GM23338 (cell line): ENCODE measurements at regions not wholly inside any gene's neighbourhood (a gene's known extent, or its start where the extent isn't known, plus 50 kb on each side); places are given as distances from the start of the nearest gene placed in this dataset.

Source experiments
- ATAC-seq: fragments of 200-7000 bp; cut with Tn5 transposase; 3 replicates; pipeline ENCODE4 v1.9.1; 2020
- DNase-seq: peaks from one replicate; pipeline ENCODE4 v3.0.0-alpha.2; 2015; ENCODE audit warnings: low spot score
- H2AFZ ChIP-seq: fragments of 200-600 bp; sonication (generic); 2 replicates; pipeline ENCODE4 v1.8.0; 2016; ENCODE audit warnings: antibody characterized with exemption, mild to moderate bottlenecking, moderate library complexity
- H3F3A ChIP-seq: fragments of 200-600 bp; sonication (generic); replicated peaks from 2 replicates; pipeline ENCODE4 v1.8.0; 2017; ENCODE audit warnings: antibody characterized with exemption, mixed run types, low read depth
- H3K27ac ChIP-seq: fragments of 200-600 bp; sonication (generic); 2 replicates; pipeline ENCODE4 v1.6.1; 2016; ENCODE audit warnings: low read depth
- H3K27me3 ChIP-seq: fragments of 200-600 bp; sonication (generic); 2 replicates; pipeline ENCODE4 v1.8.0; 2016; ENCODE audit warnings: mild to moderate bottlenecking, mixed run types, moderate library complexity; ENCODE audit not compliant: insufficient read depth
- H3K36me3 ChIP-seq: fragments of 200-600 bp; sonication (generic); 2 replicates; pipeline ENCODE4 v1.8.0; 2016; ENCODE audit warnings: mild to moderate bottlenecking; ENCODE audit not compliant: insufficient read depth
- H3K4me1 ChIP-seq: fragments of 200-600 bp; sonication (generic); 2 replicates; pipeline ENCODE4 v1.8.0; 2016; ENCODE audit warnings: mild to moderate bottlenecking, moderate library complexity; ENCODE audit not compliant: insufficient read depth
- H3K4me2 ChIP-seq: fragments of 200-600 bp; sonication (generic); 2 replicates; pipeline ENCODE4 v1.7.1; 2017; ENCODE audit warnings: mixed run types
- H3K4me3 ChIP-seq: fragments of 200-600 bp; sonication (generic); 2 replicates; pipeline ENCODE4 v1.6.1; 2016; ENCODE audit warnings: mixed run types
- H3K79me2 ChIP-seq: fragments of 200-600 bp; sonication (generic); replicated peaks from 2 replicates; pipeline ENCODE4 v1.8.0; 2017; ENCODE audit warnings: mild to moderate bottlenecking; ENCODE audit not compliant: insufficient read depth
- H3K9me2 ChIP-seq: fragments of 200-600 bp; sonication (generic); 2 replicates; pipeline ENCODE4 v1.8.0; 2017; ENCODE audit not compliant: insufficient read depth
- H4K20me1 ChIP-seq: fragments of 200-600 bp; sonication (generic); replicated peaks from 2 replicates; pipeline ENCODE4 v1.8.0; 2017; ENCODE audit warnings: mild to moderate bottlenecking; ENCODE audit not compliant: insufficient read depth
- H3K27ac Mint-ChIP-seq: 2 replicates; pipeline ENCODE4 v1.8.0; 2020; ENCODE audit warnings: inconsistent platforms, mild to moderate bottlenecking, moderate library complexity, mixed read lengths
- H3K27me3 Mint-ChIP-seq: 3 replicates; pipeline ENCODE4 v1.8.0; 2022; ENCODE audit warnings: low read depth, mild to moderate bottlenecking, moderate library complexity, mixed read lengths, inconsistent platforms; ENCODE audit not compliant: insufficient read depth, poor library complexity
- H3K36me3 Mint-ChIP-seq: 3 replicates; pipeline ENCODE4 v1.8.0; 2021; ENCODE audit warnings: low read depth, mild to moderate bottlenecking, inconsistent platforms, moderate library complexity, mixed read lengths
- H3K4me1 Mint-ChIP-seq: 3 replicates; pipeline ENCODE4 v1.8.0; 2020; ENCODE audit warnings: mild to moderate bottlenecking, inconsistent platforms, mixed read lengths
- H3K4me3 Mint-ChIP-seq: 3 replicates; pipeline ENCODE4 v1.8.0; 2021; ENCODE audit warnings: moderate library complexity, mild to moderate bottlenecking, inconsistent platforms, mixed read lengths
- H3K9me3 Mint-ChIP-seq: 3 replicates; pipeline ENCODE4 v1.8.0; 2020; ENCODE audit warnings: moderate library complexity, mild to moderate bottlenecking, inconsistent platforms, mixed read lengths
- CREB1 ChIP-seq: fragments of 250-450 bp; sonication (Bioruptor Pico); IDR thresholded peaks from 2 replicates; pipeline ENCODE4 v1.5.0; 2020; ENCODE audit warnings: low read depth, mild to moderate bottlenecking, moderate library complexity
- EZH2phosphoT487 ChIP-seq: fragments of 200-600 bp; sonication (generic); IDR thresholded peaks from one replicate; pipeline ENCODE4 v1.8.1; 2018; ENCODE audit warnings: antibody characterized with exemption; ENCODE audit not compliant: unreplicated experiment
- JUNB ChIP-seq: IDR thresholded peaks from one replicate; pipeline ENCODE4 v1.6.1; 2016; ENCODE audit warnings: antibody characterized with exemption; ENCODE audit not compliant: unreplicated experiment
- NANOG ChIP-seq: IDR thresholded peaks from 2 replicates; pipeline ENCODE4 v1.6.1; 2016; ENCODE audit warnings: antibody characterized with exemption, borderline replicate concordance
- POLR2AphosphoS5 ChIP-seq: IDR thresholded peaks from 2 replicates; pipeline ENCODE4 v1.6.1; 2016; ENCODE audit warnings: antibody characterized with exemption, low read depth
- STAT1 ChIP-seq: IDR thresholded peaks from one replicate; pipeline ENCODE4 v1.6.1; 2016; ENCODE audit warnings: antibody characterized with exemption; ENCODE audit not compliant: unreplicated experiment
- ZNF331 ChIP-seq: fragments of 250-450 bp; sonication (Bioruptor Pico); IDR thresholded peaks from 2 replicates; pipeline ENCODE4 v1.5.0; 2020; ENCODE audit warnings: low read depth, mild to moderate bottlenecking, moderate library complexity
- TF ChIP-seq, protein P1 (sequence below): IDR thresholded peaks from one replicate; pipeline ENCODE4 v1.6.1; 2018; ENCODE audit warnings: antibody characterized with exemption; ENCODE audit not compliant: unreplicated experiment
- TF ChIP-seq, protein P2 (sequence below): fragments of 250-450 bp; sonication (Bioruptor Pico); IDR thresholded peaks from 2 replicates; pipeline ENCODE4 v1.5.0; 2020; ENCODE audit warnings: mild to moderate bottlenecking, moderate library complexity
- TF ChIP-seq, protein P3 (sequence below): IDR thresholded peaks from 2 replicates; pipeline ENCODE4 v1.6.1; 2016; ENCODE audit warnings: antibody characterized with exemption

DNA sequence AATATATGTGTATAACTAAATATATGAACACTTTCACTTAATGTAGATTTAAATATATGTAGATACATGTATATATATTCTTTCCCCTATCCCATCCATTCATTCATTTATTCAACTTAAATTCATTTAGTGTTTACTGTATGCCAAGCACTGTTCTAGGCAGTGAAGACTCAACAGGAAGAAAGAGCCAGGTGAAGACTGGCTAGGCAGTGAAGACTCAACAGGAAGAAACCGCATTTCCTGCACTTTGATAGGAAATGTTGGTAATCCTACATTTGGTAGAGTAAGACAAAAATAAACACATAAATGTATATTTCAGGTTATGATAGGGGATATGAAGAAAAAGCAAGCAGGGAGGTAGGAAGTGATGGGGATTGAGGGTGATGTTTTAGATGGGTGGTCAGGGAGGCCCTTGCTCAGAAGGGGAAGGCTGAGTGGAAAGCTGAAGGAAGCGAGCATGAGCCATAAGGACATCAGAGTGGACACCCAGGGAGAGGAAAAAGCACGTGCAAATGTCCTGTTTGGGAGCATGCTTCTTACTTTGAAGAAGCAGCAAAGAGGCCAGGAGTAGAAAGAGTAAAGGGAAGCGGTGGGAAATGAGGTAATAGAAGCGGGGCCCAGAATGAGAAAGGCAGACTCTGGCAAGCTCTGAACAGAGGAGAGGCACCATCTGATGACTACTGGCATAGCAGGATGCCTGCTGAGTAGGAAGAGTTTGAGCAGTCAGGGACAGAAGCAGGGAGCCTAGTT lies 227.8 kb upstream of the MAP3K1 start:
- Mint-ChIP-seq H3K9me3 (peaks cover 3% of the 10 kb centered on the region; the same call in 2 of the 3 replicates), H3K27me3 (no peaks in the 10 kb centered on the region), H3K27ac (no peak overlapping the region), H3K4me1 (peaks cover 3% of the 10 kb centered on the region; the same call in 2 of the 3 replicates), H3K36me3 (0 out of 3 replicates have a peak, but pooled peaks cover 5% of the 10 kb centered on the region), H3K4me3 (no peak overlapping the region)
- Histone ChIP-seq H3K79me2 (no peaks in the 10 kb centered on the region), H3K4me3 (no peak overlapping the region), H3K4me1 (no peaks in the 10 kb centered on the region), H3K4me2 (no peak overlapping the region), H4K20me1 (no peaks in the 10 kb centered on the region), H3K36me3 (no peaks in the 10 kb centered on the region), H3K9me2 (no peaks in the 10 kb centered on the region), H3F3A (no peaks in the 10 kb centered on the region), H3K27ac (no peak overlapping the region), H3K27me3 (no peaks in the 10 kb centered on the region), H2AFZ (no peak overlapping the region)
- TF ChIP-seq STAT1 (no peak), ZNF331 (CRISPR knock-in tag) (no peak), POLR2AphosphoS5 (no peak), JUNB (no peak), NANOG (no peak), EZH2phosphoT487 (no peak), CREB1 (no peak)
- TF ChIP-seq, protein P1, sequence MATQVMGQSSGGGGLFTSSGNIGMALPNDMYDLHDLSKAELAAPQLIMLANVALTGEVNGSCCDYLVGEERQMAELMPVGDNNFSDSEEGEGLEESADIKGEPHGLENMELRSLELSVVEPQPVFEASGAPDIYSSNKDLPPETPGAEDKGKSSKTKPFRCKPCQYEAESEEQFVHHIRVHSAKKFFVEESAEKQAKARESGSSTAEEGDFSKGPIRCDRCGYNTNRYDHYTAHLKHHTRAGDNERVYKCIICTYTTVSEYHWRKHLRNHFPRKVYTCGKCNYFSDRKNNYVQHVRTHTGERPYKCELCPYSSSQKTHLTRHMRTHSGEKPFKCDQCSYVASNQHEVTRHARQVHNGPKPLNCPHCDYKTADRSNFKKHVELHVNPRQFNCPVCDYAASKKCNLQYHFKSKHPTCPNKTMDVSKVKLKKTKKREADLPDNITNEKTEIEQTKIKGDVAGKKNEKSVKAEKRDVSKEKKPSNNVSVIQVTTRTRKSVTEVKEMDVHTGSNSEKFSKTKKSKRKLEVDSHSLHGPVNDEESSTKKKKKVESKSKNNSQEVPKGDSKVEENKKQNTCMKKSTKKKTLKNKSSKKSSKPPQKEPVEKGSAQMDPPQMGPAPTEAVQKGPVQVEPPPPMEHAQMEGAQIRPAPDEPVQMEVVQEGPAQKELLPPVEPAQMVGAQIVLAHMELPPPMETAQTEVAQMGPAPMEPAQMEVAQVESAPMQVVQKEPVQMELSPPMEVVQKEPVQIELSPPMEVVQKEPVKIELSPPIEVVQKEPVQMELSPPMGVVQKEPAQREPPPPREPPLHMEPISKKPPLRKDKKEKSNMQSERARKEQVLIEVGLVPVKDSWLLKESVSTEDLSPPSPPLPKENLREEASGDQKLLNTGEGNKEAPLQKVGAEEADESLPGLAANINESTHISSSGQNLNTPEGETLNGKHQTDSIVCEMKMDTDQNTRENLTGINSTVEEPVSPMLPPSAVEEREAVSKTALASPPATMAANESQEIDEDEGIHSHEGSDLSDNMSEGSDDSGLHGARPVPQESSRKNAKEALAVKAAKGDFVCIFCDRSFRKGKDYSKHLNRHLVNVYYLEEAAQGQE: no peak
- TF ChIP-seq, protein P2, sequence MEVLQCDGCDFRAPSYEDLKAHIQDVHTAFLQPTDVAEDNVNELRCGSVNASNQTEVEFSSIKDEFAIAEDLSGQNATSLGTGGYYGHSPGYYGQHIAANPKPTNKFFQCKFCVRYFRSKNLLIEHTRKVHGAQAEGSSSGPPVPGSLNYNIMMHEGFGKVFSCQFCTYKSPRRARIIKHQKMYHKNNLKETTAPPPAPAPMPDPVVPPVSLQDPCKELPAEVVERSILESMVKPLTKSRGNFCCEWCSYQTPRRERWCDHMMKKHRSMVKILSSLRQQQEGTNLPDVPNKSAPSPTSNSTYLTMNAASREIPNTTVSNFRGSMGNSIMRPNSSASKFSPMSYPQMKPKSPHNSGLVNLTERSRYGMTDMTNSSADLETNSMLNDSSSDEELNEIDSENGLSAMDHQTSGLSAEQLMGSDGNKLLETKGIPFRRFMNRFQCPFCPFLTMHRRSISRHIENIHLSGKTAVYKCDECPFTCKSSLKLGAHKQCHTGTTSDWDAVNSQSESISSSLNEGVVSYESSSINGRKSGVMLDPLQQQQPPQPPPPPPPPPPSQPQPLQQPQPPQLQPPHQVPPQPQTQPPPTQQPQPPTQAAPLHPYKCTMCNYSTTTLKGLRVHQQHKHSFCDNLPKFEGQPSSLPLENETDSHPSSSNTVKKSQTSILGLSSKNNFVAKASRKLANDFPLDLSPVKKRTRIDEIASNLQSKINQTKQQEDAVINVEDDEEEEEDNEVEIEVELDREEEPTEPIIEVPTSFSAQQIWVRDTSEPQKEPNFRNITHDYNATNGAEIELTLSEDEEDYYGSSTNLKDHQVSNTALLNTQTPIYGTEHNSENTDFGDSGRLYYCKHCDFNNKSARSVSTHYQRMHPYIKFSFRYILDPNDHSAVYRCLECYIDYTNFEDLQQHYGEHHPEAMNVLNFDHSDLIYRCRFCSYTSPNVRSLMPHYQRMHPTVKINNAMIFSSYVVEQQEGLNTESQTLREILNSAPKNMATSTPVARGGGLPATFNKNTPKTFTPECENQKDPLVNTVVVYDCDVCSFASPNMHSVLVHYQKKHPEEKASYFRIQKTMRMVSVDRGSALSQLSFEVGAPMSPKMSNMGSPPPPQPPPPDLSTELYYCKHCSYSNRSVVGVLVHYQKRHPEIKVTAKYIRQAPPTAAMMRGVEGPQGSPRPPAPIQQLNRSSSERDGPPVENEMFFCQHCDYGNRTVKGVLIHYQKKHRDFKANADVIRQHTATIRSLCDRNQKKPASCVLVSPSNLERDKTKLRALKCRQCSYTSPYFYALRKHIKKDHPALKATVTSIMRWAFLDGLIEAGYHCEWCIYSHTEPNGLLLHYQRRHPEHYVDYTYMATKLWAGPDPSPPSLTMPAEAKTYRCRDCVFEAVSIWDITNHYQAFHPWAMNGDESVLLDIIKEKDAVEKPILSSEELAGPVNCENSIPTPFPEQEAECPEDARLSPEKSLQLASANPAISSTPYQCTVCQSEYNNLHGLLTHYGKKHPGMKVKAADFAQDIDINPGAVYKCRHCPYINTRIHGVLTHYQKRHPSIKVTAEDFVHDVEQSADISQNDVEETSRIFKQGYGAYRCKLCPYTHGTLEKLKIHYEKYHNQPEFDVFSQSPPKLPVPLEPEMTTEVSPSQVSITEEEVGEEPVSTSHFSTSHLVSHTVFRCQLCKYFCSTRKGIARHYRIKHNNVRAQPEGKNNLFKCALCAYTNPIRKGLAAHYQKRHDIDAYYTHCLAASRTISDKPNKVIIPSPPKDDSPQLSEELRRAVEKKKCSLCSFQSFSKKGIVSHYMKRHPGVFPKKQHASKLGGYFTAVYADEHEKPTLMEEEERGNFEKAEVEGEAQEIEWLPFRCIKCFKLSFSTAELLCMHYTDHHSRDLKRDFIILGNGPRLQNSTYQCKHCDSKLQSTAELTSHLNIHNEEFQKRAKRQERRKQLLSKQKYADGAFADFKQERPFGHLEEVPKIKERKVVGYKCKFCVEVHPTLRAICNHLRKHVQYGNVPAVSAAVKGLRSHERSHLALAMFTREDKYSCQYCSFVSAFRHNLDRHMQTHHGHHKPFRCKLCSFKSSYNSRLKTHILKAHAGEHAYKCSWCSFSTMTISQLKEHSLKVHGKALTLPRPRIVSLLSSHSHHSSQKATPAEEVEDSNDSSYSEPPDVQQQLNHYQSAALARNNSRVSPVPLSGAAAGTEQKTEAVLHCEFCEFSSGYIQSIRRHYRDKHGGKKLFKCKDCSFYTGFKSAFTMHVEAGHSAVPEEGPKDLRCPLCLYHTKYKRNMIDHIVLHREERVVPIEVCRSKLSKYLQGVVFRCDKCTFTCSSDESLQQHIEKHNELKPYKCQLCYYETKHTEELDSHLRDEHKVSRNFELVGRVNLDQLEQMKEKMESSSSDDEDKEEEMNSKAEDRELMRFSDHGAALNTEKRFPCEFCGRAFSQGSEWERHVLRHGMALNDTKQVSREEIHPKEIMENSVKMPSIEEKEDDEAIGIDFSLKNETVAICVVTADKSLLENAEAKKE: no peak
- TF ChIP-seq, protein P3, sequence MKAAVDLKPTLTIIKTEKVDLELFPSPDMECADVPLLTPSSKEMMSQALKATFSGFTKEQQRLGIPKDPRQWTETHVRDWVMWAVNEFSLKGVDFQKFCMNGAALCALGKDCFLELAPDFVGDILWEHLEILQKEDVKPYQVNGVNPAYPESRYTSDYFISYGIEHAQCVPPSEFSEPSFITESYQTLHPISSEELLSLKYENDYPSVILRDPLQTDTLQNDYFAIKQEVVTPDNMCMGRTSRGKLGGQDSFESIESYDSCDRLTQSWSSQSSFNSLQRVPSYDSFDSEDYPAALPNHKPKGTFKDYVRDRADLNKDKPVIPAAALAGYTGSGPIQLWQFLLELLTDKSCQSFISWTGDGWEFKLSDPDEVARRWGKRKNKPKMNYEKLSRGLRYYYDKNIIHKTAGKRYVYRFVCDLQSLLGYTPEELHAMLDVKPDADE: no peak
- DNase-seq (no peak), ATAC-seq (no peak)
